ENCODE measurements at regions not wholly inside any gene's neighbourhood (a gene's known extent, or its start where the extent isn't known, plus 50 kb on each side); places are given as distances from the start of the nearest gene placed in this dataset.
"Not testable (repeated sequence)": the region's sequence is repeated elsewhere in the genome, so short reads cannot be mapped to it uniquely, and the experiment has no call there.

DNA sequence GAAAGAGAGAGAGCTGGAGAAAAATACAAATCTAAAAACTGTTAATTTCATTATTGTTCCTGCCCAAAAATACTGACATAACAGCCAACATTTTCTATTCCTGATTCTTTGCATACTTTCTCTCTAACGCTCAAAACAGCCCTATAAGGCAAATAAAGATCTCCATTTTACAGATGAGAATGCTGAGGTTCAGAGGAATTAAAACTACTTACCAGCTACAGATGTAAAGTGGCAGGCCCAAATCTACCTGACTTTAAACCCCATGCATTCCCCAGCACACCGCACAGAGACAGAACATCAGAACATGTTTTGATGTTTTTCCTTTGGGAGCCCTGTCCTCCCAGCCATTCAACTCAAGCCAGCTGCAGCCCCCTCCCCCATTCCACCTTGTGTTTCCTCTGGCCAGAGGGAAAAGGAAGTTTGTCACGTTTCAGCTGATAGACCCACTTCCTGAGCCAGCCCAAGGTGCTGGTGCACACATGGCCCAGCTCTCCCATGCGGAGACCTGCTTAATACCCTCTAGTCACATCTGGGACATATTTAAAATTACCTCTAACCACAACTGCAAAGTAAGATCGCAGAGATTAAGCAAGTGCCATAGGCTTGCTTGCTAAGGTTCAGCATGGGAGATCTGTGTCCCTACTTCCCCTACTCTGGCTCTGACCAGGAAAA is 133.1 kb upstream of the NFIA start:
- no peak for TF ChIP-seq FOXP2 (optimal IDR thresholded peaks at IDR 0.05; ENCODE audit: control extremely low read depth, extremely low read length, insufficient read depth)
- TF ChIP-seq EZH2 (IDR thresholded peaks at IDR 0.05): no peak
- Histone ChIP-seq H3K36me3 (ENCODE audit: insufficient read depth, low read length) (no peaks in the 10 kb centered on the region), H3K9ac (ENCODE audit: insufficient read length) (no peak overlapping the region), H3K9me3 (ENCODE audit: low read depth, low read length) (no peaks in the 10 kb centered on the region), H3K27ac (no peak overlapping the region), H3K4me3 (no peak overlapping the region)
- DNase-seq (ENCODE audit: low read depth, low spot score): no peak

- H3K9ac ChIP-seq (ENCODE audit: insufficient read length): no peak overlapping the region
- no peak overlapping the region for H3K27ac ChIP-seq
- no peaks in the 10 kb centered on the region for H3K9me3 ChIP-seq (ENCODE audit: low read depth, low read length)
- DNase-seq (ENCODE audit: low read depth, low spot score): no peak
- no peak overlapping the region for H3K4me3 ChIP-seq
- TF ChIP-seq EZH2 (IDR thresholded peaks at IDR 0.05) (no peak), POLR2AphosphoS5 (IDR thresholded peaks at IDR 0.05; ENCODE audit: borderline replicate concordance, low read depth, low read length) (no peak), FOXP2 (optimal IDR thresholded peaks at IDR 0.05; ENCODE audit: control extremely low read depth, extremely low read length, insufficient read depth) (no peak)
- no peaks in the 10 kb centered on the region for H3K36me3 ChIP-seq (ENCODE audit: insufficient read depth, low read length)
These were observed 133.9 kb upstream of the NFIA start for GRCh38 chr1:60948486-60948885.

GRCh38 chr1:60947367-60947766 is 135.0 kb upstream of the NFIA start:
- H3K36me3 ChIP-seq (ENCODE audit: insufficient read depth, low read length): no peaks in the 10 kb centered on the region
- no peak for DNase-seq (ENCODE audit: low read depth, low spot score)
- H3K4me3 ChIP-seq: no peak overlapping the region
- H3K9ac ChIP-seq (ENCODE audit: insufficient read length): no peak overlapping the region
- TF ChIP-seq EZH2 (IDR thresholded peaks at IDR 0.05): no peak
- TF ChIP-seq FOXP2 (optimal IDR thresholded peaks at IDR 0.05; ENCODE audit: control extremely low read depth, extremely low read length, insufficient read depth): no peak
- TF ChIP-seq POLR2AphosphoS5 (IDR thresholded peaks at IDR 0.05; ENCODE audit: borderline replicate concordance, low read depth, low read length): no peak
- no peaks in the 10 kb centered on the region for H3K9me3 ChIP-seq (ENCODE audit: low read depth, low read length)
- no peak overlapping the region for H3K27ac ChIP-seq

DNA sequence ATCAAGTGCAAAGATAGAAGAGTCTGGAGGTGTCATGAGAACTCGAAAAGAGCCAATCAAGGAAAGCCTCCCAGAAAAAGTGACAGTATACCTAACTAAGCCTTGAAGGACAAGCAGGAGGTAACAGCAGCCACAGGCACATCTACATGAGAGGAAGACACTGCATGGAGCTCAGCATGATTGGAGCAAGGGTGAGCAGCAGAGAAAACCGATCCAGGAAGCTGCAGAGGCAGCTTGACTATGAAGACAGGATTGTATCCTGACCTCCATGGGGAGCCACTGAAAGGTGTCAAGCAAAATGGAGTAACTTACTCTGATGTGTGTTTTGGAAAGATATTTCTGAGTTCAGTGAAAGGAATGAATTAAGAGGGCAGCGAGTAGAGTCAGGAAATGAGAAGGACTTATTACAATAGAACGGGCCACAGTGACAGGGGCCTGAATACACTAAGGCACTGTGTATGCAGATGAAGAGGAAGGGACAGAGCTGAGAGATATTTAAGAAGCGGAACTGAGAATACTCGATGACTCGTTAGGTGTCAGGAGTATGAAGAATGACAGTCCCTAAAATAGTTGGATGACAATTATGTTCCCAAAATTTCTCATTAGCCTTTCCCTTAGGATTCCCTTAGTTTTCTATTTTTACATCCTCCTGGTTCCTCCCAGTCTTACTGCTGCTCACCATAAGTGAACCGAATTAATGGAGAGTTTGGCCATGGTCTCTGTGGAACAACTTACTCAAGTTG is 139.3 kb upstream of the NFIA start:
- DNase-seq (ENCODE audit: low read depth, low spot score): no peak
- Histone ChIP-seq H3K9ac (ENCODE audit: insufficient read length) (no peak overlapping the region), H3K4me3 (no peak overlapping the region), H3K36me3 (ENCODE audit: insufficient read depth, low read length) (no peaks in the 10 kb centered on the region), H3K27ac (no peak overlapping the region), H3K9me3 (ENCODE audit: low read depth, low read length) (no peaks in the 10 kb centered on the region)
- no peak for TF ChIP-seq EZH2 (IDR thresholded peaks at IDR 0.05)
- TF ChIP-seq POLR2AphosphoS5 (IDR thresholded peaks at IDR 0.05; ENCODE audit: borderline replicate concordance, low read depth, low read length): no peak
- TF ChIP-seq FOXP2 (optimal IDR thresholded peaks at IDR 0.05; ENCODE audit: control extremely low read depth, extremely low read length, insufficient read depth): no peak

DNA sequence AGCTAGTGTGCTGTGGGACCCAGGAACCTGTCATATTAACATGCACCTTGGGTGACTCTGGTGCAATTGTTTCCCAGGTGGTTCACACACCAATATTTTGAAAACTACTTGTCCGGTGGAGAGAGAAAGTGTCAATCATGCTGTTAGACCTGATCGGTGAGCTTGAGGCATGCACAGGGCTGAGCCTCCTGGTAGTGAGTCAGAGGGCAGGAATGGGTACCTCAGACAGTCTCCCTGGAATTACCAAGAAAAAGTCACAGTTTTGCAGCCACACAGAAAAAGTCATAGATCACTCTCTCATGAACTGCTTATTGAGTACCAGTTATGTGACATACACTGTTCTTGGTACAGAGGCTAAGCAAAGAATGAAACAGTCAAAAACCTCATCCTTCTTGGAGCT is 140.1 kb upstream of the NFIA start:
- no peak overlapping the region for H3K4me3 ChIP-seq
- no peaks in the 10 kb centered on the region for H3K9me3 ChIP-seq (ENCODE audit: low read depth, low read length)
- H3K9ac ChIP-seq (ENCODE audit: insufficient read length): no peak overlapping the region
- DNase-seq (ENCODE audit: low read depth, low spot score): no peak
- no peaks in the 10 kb centered on the region for H3K36me3 ChIP-seq (ENCODE audit: insufficient read depth, low read length)
- TF ChIP-seq FOXP2 (optimal IDR thresholded peaks at IDR 0.05; ENCODE audit: control extremely low read depth, extremely low read length, insufficient read depth): no peak
- no peak for TF ChIP-seq EZH2 (IDR thresholded peaks at IDR 0.05)
- TF ChIP-seq POLR2AphosphoS5 (IDR thresholded peaks at IDR 0.05; ENCODE audit: borderline replicate concordance, low read depth, low read length): no peak
- H3K27ac ChIP-seq: no peak overlapping the region

DNA sequence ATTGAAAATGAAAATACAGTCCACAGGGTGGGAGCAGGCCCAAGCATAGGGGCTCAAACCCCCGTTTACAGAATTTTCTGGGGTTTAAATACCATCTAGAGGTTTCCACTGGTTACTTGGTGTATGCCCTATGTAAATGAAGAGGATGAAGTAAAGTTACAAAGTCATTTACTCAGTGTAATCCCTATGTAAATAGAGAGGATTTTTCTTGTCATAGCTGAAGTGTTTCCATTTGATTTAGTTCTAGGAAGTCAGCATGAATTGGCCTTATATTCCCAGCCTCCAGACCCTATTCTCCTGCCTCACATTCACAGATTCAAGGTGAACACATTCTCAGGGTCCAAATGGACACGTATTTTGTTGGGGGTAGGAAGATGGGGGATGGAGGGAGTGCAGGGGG is 141.7 kb upstream of the NFIA start:
- H3K36me3 ChIP-seq (ENCODE audit: insufficient read depth, low read length); H3K9ac ChIP-seq (ENCODE audit: insufficient read length); DNase-seq (ENCODE audit: low read depth, low spot score); H3K4me3 ChIP-seq; H3K9me3 ChIP-seq (ENCODE audit: low read depth, low read length); H3K27ac ChIP-seq: not testable (repeated sequence)

DNA sequence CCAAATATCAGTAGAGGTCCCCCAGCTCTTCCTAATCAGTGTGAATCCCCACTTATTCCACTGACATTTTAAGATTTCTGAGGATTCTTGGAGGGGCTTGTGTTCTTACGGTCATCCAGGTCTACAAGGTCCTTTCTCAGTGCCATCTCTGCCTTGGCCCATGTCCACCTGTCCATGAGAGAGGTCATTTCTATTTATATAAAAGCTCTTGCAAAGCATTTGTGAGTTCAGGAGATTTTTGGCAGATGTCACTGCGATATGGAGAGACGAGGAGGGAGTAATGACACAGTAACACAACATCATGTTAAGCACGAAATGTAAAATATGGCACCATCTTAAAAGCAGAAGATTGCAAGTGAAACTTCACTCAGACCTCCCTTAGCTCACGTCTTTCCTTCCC is 144.6 kb upstream of the NFIA start:
- Histone ChIP-seq H3K36me3 (ENCODE audit: insufficient read depth, low read length) (no peaks in the 10 kb centered on the region), H3K4me3 (no peak overlapping the region), H3K9me3 (ENCODE audit: low read depth, low read length) (no peaks in the 10 kb centered on the region), H3K9ac (ENCODE audit: insufficient read length) (no peak overlapping the region), H3K27ac (no peak overlapping the region)
- DNase-seq (ENCODE audit: low read depth, low spot score): no peak
- TF ChIP-seq POLR2AphosphoS5 (IDR thresholded peaks at IDR 0.05; ENCODE audit: borderline replicate concordance, low read depth, low read length) (no peak), EZH2 (IDR thresholded peaks at IDR 0.05) (no peak), FOXP2 (optimal IDR thresholded peaks at IDR 0.05; ENCODE audit: control extremely low read depth, extremely low read length, insufficient read depth) (no peak)

DNA sequence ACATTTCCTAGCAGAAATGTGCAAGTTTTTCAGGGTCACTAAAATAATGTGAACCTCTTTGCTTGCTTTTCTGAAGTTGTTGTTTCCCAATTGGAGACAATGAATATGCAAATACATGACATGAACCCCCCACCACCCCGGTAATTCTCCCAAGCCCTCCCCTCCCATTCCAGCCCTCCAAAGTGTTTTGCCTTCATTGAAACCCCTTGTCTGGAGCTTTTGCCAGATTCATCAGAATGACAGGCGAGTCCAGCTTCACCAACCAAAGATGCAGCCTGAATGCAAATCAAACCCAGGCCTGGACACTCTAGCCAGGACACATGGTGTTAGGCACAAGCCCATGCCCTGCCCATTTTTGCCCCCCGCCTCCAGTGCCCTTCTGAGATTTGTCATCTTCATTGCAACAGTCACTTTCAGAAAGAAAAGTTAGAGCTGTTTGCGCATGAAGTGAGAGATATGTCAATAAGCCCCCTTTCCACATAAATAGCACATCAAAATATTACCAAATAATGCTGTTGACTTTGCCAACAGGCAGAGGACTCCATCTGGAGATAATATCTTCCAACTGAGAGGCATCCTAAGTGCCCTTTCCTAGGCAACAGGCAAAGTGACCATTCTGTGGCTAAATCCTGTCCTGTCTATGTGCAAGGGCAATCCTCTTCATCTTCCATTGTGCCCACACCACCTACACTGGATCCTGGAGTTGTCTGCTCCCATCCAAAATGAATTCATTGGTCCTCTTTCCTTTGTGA is 145.6 kb upstream of the NFIA start:
- Histone ChIP-seq H3K27ac (peak overlapping the region; percentile 18; the same call in 1 of the 2 replicates), H3K4me3 (no peak overlapping the region; the same call in 1 of the 2 replicates), H3K9ac (ENCODE audit: insufficient read length) (no peak overlapping the region), H3K36me3 (ENCODE audit: insufficient read depth, low read length) (no peaks in the 10 kb centered on the region), H3K9me3 (ENCODE audit: low read depth, low read length) (no peaks in the 10 kb centered on the region)
- no peak for DNase-seq (ENCODE audit: low read depth, low spot score)
- no peak for TF ChIP-seq EZH2 (IDR thresholded peaks at IDR 0.05)
- no peak for TF ChIP-seq FOXP2 (optimal IDR thresholded peaks at IDR 0.05; ENCODE audit: control extremely low read depth, extremely low read length, insufficient read depth)
- no peak for TF ChIP-seq POLR2AphosphoS5 (IDR thresholded peaks at IDR 0.05; ENCODE audit: borderline replicate concordance, low read depth, low read length)

All from SK-N-MC (cell line).